GM18526 (cell line): ENCODE measurements at regions not wholly inside any gene's neighbourhood (a gene's known extent, or its start where the extent isn't known, plus 50 kb on each side); places are given as distances from the start of the nearest gene placed in this dataset.

Experiments
- POLR2A ChIP-seq: IDR thresholded peaks from 3 replicates; pipeline ENCODE4 v1.6.1; 2011; ENCODE audit not compliant: insufficient read length; ENCODE audit errors: extremely low read depth

GRCh38 chr3:14352002-14352627, 50.3 kb upstream of the SLC6A6 start:
- TF ChIP-seq POLR2A: no peak
